ENCODE measurements at regions not wholly inside any gene's neighbourhood (a gene's known extent, or its start where the extent isn't known, plus 50 kb on each side); places are given as distances from the start of the nearest gene placed in this dataset.

- no peak for DNase-seq
These were observed 231.8 kb upstream of the CRY1 start for GRCh38 chr12:107325075-107325608.

GRCh38 chr12:107326237-107326636, 232.9 kb upstream of the CRY1 start:
- no peak for DNase-seq

- no peak for DNase-seq
These were observed 234.4 kb upstream of the CRY1 start for GRCh38 chr12:107327651-107328182.

GRCh38 chr12:107328442-107329133, 235.2 kb upstream of the CRY1 start:
- no peak for DNase-seq

GRCh38 chr12:107329569-107330324, 236.4 kb upstream of the CRY1 start:
- no peak for DNase-seq

- DNase-seq: no peak
These were observed 237.6 kb upstream of the CRY1 start for GRCh38 chr12:107330831-107331431.

GRCh38 chr12:107331471-107331870, 238.1 kb upstream of the CRY1 start:
- no peak for DNase-seq

GRCh38 chr12:107331912-107332311, 238.6 kb upstream of the CRY1 start:
- no peak for DNase-seq

- no peak for DNase-seq
These were observed 239.4 kb upstream of the CRY1 start for GRCh38 chr12:107332743-107333142.

GRCh38 chr12:107335802-107336570, 242.6 kb upstream of the CRY1 start:
- no peak for DNase-seq

- DNase-seq: no peak
These were observed 243.3 kb upstream of the CRY1 start for GRCh38 chr12:107336695-107337094.

GRCh38 chr12:107337346-107338095, 244.2 kb upstream of the CRY1 start:
- DNase-seq: no peak

- no peak for DNase-seq
These were observed 246.1 kb upstream of the CRY1 start for GRCh38 chr12:107339487-107339886.

GRCh38 chr12:107339932-107340331, 246.6 kb upstream of the CRY1 start:
- DNase-seq: no peak

- DNase-seq: no peak
These were observed 247.5 kb upstream of the CRY1 start for GRCh38 chr12:107340898-107341297.

- no peak for DNase-seq
These were observed 250.9 kb upstream of the CRY1 start for GRCh38 chr12:107344035-107344808.

- DNase-seq: no peak
These were observed 253.9 kb upstream of the CRY1 start for GRCh38 chr12:107347261-107347660.

GRCh38 chr12:107349008-107349747, 255.8 kb upstream of the CRY1 start:
- peak; percentile 29 for DNase-seq

GRCh38 chr12:107349839-107350238, 256.5 kb upstream of the CRY1 start:
- DNase-seq: no peak

- DNase-seq: no peak
These were observed 257.8 kb upstream of the CRY1 start for GRCh38 chr12:107351109-107351508.
